Erythroblast (primary cell): ENCODE measurements at regions not wholly inside any gene's neighbourhood (a gene's known extent, or its start where the extent isn't known, plus 50 kb on each side); places are given as distances from the start of the nearest gene placed in this dataset.

ENCODE experiments used
- DNase-seq, 2 experiments: peaks; one replicate each; lab custom pipeline; 2025; lab: John Stamatoyannopoulos, UW
- GATA1 ChIP-seq: IDR thresholded peaks from 2 replicates; pipeline ENCODE4 v1.6.1; 2011; ENCODE audit warnings: low read depth, mild to moderate bottlenecking, control low read depth, low read length, moderate library complexity
- POLR2A ChIP-seq: IDR thresholded peaks from 2 replicates; pipeline ENCODE4 v1.6.1; 2011; ENCODE audit warnings: mild to moderate bottlenecking, low read length

GRCh38 chr10:78623578-78624215 is 445.1 kb upstream of the ZMIZ1 start:
- TF ChIP-seq POLR2A (no peak), GATA1 (no peak)
- DNase-seq = no peak

- no peak for TF ChIP-seq POLR2A
- TF ChIP-seq GATA1 = no peak
- DNase-seq = no peak
Measured at GRCh38 chr10:78624791-78625190, 444.0 kb upstream of the ZMIZ1 start.

DNA sequence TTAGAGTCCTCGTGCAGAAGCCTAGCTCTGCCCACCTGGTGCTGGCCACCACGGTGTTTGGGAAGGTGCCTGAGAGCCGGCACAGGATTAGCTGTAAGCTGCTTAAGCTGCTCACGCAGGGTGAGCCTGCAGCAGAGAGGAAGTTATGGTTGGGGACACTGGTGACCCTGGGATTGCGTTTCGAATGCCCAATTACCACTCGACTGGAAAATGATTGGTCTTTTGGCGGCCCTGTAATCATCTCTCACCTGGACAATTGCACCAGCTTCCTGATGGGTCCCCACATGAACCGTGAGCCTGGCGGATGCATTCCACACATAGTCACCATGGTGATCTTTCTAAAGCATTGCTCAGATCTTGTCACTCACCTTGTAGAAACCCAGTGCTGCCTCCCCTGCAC is 442.3 kb upstream of the ZMIZ1 start:
- TF ChIP-seq POLR2A = no peak
- TF ChIP-seq GATA1 = no peak
- no peak for DNase-seq

DNA sequence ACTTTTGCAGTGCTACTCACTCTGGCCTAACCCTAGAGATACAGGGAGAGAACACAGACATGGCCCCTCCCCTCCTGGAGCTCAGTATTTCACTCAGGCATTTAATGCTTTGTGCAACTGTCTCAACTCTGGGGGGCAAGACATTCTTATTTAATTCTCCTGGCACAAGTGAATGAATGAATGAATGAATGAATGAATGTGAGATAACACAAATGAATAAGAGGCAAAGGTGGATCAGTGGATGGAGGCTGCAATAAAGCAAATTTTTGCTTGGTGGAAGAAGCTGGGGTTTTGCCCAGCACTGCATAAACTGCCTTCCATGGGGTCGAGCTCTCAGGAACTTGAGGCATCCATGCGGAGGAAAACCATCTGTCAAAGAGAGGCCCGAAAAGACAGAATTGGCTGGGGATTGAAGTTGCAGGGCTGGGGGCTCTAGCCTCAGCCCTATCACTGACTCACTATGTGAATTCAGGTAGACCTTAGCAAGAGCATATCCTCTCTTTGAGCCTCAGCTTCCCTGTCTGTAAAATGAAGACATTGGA is 441.4 kb upstream of the ZMIZ1 start:
- TF ChIP-seq GATA1 (no peak), POLR2A (no peak)
- DNase-seq = no peak

DNA sequence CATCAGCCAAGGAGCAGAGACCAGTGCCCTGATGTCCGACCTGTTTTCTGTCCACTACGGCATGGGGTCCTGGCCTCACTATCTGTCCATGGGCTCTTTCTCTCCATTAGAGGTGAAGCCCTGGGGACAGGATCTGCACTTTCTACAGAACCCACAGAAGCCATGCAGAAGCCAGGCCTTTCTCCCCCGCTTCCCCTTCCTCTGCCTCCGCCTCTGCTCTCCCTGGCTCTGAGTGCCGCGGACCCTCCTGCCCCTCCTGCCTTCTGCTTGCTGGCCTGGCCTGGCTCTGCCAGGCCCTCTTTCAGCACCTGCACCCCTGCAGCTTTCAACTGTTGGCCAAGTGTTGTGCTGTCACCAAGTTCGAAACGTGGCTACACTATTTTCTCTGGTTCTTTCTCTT is 439.8 kb upstream of the ZMIZ1 start:
- TF ChIP-seq POLR2A (no peak), GATA1 (no peak)

DNA sequence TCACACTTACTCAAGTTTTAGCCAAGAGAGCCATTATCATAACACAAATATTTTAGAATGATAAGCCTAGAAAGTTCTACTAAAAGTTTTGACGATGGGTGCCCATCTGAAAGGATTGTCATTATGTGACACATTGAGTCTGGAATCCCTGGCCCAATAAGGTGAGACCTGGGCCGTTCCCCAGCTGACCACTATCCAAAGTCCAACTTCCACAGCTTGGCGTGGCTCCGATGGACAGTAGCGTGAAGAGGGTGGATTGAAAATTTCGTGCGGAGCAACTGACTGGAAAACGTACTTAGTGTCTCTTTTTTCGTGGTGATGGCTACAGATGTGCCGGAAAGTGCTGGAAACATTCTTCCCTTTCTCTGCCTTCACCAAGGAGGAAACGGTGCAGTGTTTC is 439.0 kb upstream of the ZMIZ1 start:
- TF ChIP-seq GATA1 (no peak), POLR2A (no peak)
- no peak for DNase-seq

More for the DNA sequence above, 439.8 kb upstream of the ZMIZ1 start:
- no peak for DNase-seq

GRCh38 chr10:78630944-78631838 is 437.6 kb upstream of the ZMIZ1 start:
- no peak for TF ChIP-seq GATA1
- no peak for TF ChIP-seq POLR2A
- DNase-seq = no peak

- no peak for DNase-seq
Measured at GRCh38 chr10:78634389-78634815, 434.4 kb upstream of the ZMIZ1 start.

DNA sequence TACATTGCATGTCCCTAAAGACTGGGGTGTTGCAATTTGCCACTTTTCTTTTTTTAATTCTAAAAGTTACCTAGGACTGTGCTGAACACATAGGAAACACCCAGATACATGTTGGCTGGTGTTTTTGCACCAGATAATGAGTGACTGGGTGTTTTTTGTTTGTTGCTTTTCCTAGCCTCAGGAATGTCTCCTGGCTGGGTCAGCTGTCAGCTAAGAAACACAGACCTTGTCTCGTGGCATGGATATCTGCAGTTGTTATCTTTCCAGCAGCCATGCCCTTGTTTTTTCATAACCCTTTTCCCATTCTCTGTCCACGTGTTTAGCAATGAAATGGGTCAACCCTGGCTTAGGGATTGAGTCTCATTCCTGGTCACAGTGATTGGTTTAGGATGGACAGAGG is 433.9 kb upstream of the ZMIZ1 start:
- TF ChIP-seq POLR2A = no peak
- TF ChIP-seq GATA1 = no peak
- DNase-seq = no peak

More at GRCh38 chr10:78634389-78634815, 434.4 kb upstream of the ZMIZ1 start:
- TF ChIP-seq POLR2A (no peak), GATA1 (no peak)

DNA sequence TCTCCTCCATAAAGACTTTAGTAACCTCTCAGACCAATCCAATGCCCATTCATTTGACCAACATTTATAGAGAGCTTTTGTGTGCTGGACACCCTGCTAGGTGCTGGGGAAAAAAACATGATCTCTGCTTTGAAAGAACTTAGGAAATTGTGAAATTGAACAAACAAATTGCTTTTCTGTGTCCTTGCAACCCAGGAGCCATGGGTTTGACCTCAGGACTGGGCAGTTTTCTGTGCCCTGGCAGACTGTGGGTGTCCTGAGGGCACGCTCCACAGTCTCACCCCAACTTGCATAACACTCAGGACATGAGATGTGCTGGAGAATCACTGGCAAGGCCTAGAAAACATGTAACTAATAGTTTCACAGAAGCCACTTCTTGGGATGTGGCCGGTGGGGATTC is 429.1 kb upstream of the ZMIZ1 start:
- DNase-seq = no peak
- TF ChIP-seq GATA1 = no peak
- no peak for TF ChIP-seq POLR2A

DNA sequence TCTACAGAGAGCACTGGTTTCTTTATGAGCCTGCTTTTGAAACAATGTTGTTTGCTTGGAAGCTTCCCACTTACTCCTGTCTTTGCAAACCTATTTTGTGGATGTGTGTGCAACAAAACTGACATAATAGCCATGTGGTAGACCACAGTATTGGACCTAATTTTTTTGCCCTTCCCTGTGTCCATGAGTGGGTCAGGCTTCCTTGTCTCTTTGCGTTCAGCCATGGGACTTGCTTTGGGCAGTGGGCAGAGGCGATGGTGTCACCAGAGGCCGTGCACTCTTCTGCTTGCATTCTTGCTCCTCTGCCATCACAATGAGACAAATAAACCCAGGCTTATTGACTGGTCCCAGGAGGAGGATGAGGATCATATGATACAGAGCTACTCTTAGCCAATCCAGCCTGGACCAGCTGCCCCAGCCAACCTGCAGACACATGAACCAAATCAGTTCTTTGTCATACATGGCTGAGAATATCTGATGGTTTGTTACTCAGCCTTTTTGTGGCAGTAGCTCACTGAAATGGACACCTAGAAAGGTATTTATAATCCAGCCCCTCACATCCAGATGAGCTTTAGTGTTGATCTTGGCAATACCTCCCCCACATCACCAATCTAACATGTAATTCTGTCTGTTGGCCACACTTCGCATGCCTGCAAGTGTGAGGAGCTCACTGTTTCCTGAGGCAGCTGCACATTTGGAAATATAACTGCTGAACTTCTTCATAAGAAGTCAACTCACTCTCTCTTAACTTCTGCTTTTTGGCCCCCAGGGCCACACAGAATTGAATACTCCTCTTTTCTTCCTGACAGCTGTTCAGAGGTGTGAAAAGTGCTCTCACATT is 427.8 kb upstream of the ZMIZ1 start:
- TF ChIP-seq POLR2A (no peak), GATA1 (no peak)
- DNase-seq = no peak

- TF ChIP-seq POLR2A (no peak), GATA1 (no peak)
- DNase-seq = no peak
Measured at GRCh38 chr10:78641693-78642092, 427.1 kb upstream of the ZMIZ1 start.

GRCh38 chr10:78642269-78642816 is 426.4 kb upstream of the ZMIZ1 start:
- DNase-seq = no peak
- TF ChIP-seq POLR2A (no peak), GATA1 (no peak)
